Naive thymus-derived CD4-positive, alpha-beta T cell (primary cell): ENCODE measurements at regions not wholly inside any gene's neighbourhood (a gene's known extent, or its start where the extent isn't known, plus 50 kb on each side); places are given as distances from the start of the nearest gene placed in this dataset.
"Not testable (repeated sequence)": the region's sequence is repeated elsewhere in the genome, so short reads cannot be mapped to it uniquely, and the experiment has no call there.

Experiments
- ATAC-seq: fragments of 150-1000 bp; cut with Tn5 transposase; 2 replicates; pipeline ENCODE4 v1.10.0; 2021; ENCODE audit warnings: mild to moderate bottlenecking, moderate library complexity
- CTCF ChIA-PET: fragments of 350-600 bp; sonication (Branson Sonifier 250); formaldehyde crosslinking; loops from one replicate; lab custom pipeline; 2021; ENCODE audit warnings: antibody characterized with exemption; lab: Charles Lee
- POLR2A ChIA-PET: fragments of 350-600 bp; sonication (Branson Sonifier 250); formaldehyde crosslinking; loops from one replicate; lab custom pipeline; 2021; ENCODE audit warnings: antibody characterized with exemption, inconsistent platforms; lab: Charles Lee
- DNase-seq, 9 donors: peaks; one replicate each; pipeline versions ENCODE4 v3.0.0 to v3.0.0-alpha.2; 2020 to 2022; ENCODE audit warnings: mixed read lengths in 1 of 9
- H3K27ac ChIP-seq: one replicate; pipeline ENCODE4 v1.7.0; 2013; ENCODE audit warnings: mild to moderate bottlenecking, low read depth, low read length, moderate library complexity
- H3K27me3 ChIP-seq, 2 donors: one replicate each; pipeline ENCODE4 v1.7.0; 2013; ENCODE audit warnings: low read length in 2 of 2, mild to moderate bottlenecking in 2 of 2, moderate library complexity in 2 of 2; ENCODE audit not compliant: control insufficient read depth in 2 of 2, insufficient read depth in 2 of 2
- H3K36me3 ChIP-seq, 3 experiments: 1 replicate in 2 of 3; 2 replicates in 1 of 3; pipeline ENCODE4 v1.7.0; 2013; ENCODE audit warnings: low read length in 3 of 3, mild to moderate bottlenecking in 3 of 3, moderate library complexity in 1 of 3; ENCODE audit not compliant: insufficient read depth in 3 of 3, control insufficient read depth in 2 of 3
- H3K4me1 ChIP-seq, 2 donors: one replicate each; pipeline ENCODE4 v1.7.0; 2013; ENCODE audit warnings: low read length in 2 of 2, mild to moderate bottlenecking in 2 of 2, moderate library complexity in 1 of 2; ENCODE audit not compliant: control insufficient read depth in 2 of 2, insufficient read depth in 2 of 2
- H3K4me3 ChIP-seq: 2 replicates; pipeline ENCODE4 v1.7.0; 2013; ENCODE audit warnings: mild to moderate bottlenecking, low read length
- H3K9me3 ChIP-seq, 3 experiments: 1 replicate in 2 of 3; 2 replicates in 1 of 3; pipeline ENCODE4 v1.7.0; 2013; ENCODE audit warnings: low read length in 3 of 3; ENCODE audit not compliant: control insufficient read depth in 2 of 3
- H3K27ac Mint-ChIP-seq, 9 donors: one replicate each; pipeline ENCODE4 v1.8.0; 2020 to 2022; ENCODE audit warnings: mixed read lengths in 9 of 9, mild to moderate bottlenecking in 8 of 9, moderate library complexity in 5 of 9, inconsistent platforms in 2 of 9
- H3K27me3 Mint-ChIP-seq, 5 donors: one replicate each; pipeline ENCODE4 v1.8.0; 2021 to 2022; ENCODE audit warnings: mixed read lengths in 5 of 5, mild to moderate bottlenecking in 1 of 5
- H3K36me3 Mint-ChIP-seq, 5 donors: one replicate each; pipeline ENCODE4 v1.8.0; 2020 to 2022; ENCODE audit warnings: mixed read lengths in 5 of 5, mild to moderate bottlenecking in 3 of 5, inconsistent platforms in 1 of 5
- H3K4me1 Mint-ChIP-seq, 7 donors: one replicate each; pipeline ENCODE4 v1.8.0; 2020 to 2022; ENCODE audit warnings: mixed read lengths in 7 of 7, mild to moderate bottlenecking in 3 of 7, inconsistent platforms in 1 of 7
- H3K4me3 Mint-ChIP-seq, 10 donors: one replicate each; pipeline ENCODE4 v1.8.0; 2020 to 2022; ENCODE audit warnings: mild to moderate bottlenecking in 10 of 10, mixed read lengths in 10 of 10, moderate library complexity in 6 of 10, inconsistent platforms in 2 of 10
- H3K9me3 Mint-ChIP-seq, 11 donors: one replicate each; pipeline ENCODE4 v1.8.0; 2020 to 2022; ENCODE audit warnings: mixed read lengths in 11 of 11, mild to moderate bottlenecking in 4 of 11, inconsistent platforms in 1 of 11, moderate library complexity in 1 of 11
- intact Hi-C, 2 donors: fragments of 100-400 bp; cut with micrococcal nuclease; formaldehyde crosslinking; loops; one replicate each; pipeline ENCODE4 v1.15.1; 2023

GRCh38 chr12:102314821-102315220 lies 117.2 kb upstream of the PMCH start:
- Mint-ChIP-seq H3K9me3 (peaks cover 0 to 5% (median 1%) of the 10 kb centered on the region in 11 donors), H3K27ac (no peak overlapping the region), H3K36me3 (no peaks in the 10 kb centered on the region), H3K27me3 (peaks cover 0 to 11% (median 5%) of the 10 kb centered on the region in 5 donors), H3K4me1 (no peaks in the 10 kb centered on the region), H3K4me3 (no peak overlapping the region)
- intact Hi-C loops, result no loop called here
- ChIA-PET POLR2A (interaction anchor here (0.7 kb wide), 1 partner anchor 51 kb away, joined by 3 read pairs; no protein-coding TSS in a partner anchor), CTCF (no interaction called here)
- Histone ChIP-seq H3K4me1 (no peaks in the 10 kb centered on the region), H3K4me3 (no peak overlapping the region), H3K9me3 (no peaks in the 10 kb centered on the region), H3K27ac (no peak overlapping the region), H3K27me3 (no peaks in the 10 kb centered on the region), H3K36me3 (no peaks in the 10 kb centered on the region)
- ATAC-seq (no peak), DNase-seq (no peak)

GRCh38 chr12:102313116-102313971 lies 115.7 kb upstream of the PMCH start:
- H3K4me1 ChIP-seq, H3K36me3 Mint-ChIP-seq, H3K27me3 Mint-ChIP-seq, H3K27me3 ChIP-seq, POLR2A ChIA-PET, H3K4me1 Mint-ChIP-seq, intact Hi-C loops, H3K27ac ChIP-seq, H3K36me3 ChIP-seq, H3K4me3 Mint-ChIP-seq, H3K27ac Mint-ChIP-seq, H3K9me3 Mint-ChIP-seq, ATAC-seq, DNase-seq, H3K4me3 ChIP-seq, H3K9me3 ChIP-seq, CTCF ChIA-PET: not testable (repeated sequence)

GRCh38 chr12:102305486-102305885 lies 107.9 kb upstream of the PMCH start:
- Mint-ChIP-seq H3K4me1 (peaks cover 0 to 14% (median 0%) of the 10 kb centered on the region in 7 donors), H3K9me3 (peaks cover 0 to 41% (median 11%) of the 10 kb centered on the region in 11 donors), H3K36me3 (peaks cover 0 to 1% (median 0%) of the 10 kb centered on the region in 5 donors), H3K27ac (no peak overlapping the region), H3K27me3 (peaks cover 0 to 4% (median 3%) of the 10 kb centered on the region in 5 donors), H3K4me3 (no peak overlapping the region)
- Histone ChIP-seq H3K27me3 (no peaks in the 10 kb centered on the region), H3K36me3 (no peaks in the 10 kb centered on the region), H3K9me3 (no peaks in the 10 kb centered on the region), H3K4me1 (no peaks in the 10 kb centered on the region), H3K4me3 (no peak overlapping the region), H3K27ac (no peak overlapping the region)
- POLR2A ChIA-PET, result no interaction called here
- intact Hi-C loops, result no loop called here
- ATAC-seq (no peak), DNase-seq (no peak)
- CTCF ChIA-PET, result no interaction called here

GRCh38 chr12:102304667-102305066 lies 107.0 kb upstream of the PMCH start:
- intact Hi-C loops, result loop anchor here in 1 of 2 donors (5.0 kb wide), 1 partner anchor 238 kb away; no protein-coding TSS in a partner anchor
- H3K4me3 ChIP-seq, H3K36me3 Mint-ChIP-seq, ATAC-seq, H3K27me3 ChIP-seq, H3K9me3 ChIP-seq, H3K4me3 Mint-ChIP-seq, H3K36me3 ChIP-seq, H3K27ac ChIP-seq, H3K27ac Mint-ChIP-seq, H3K4me1 ChIP-seq, POLR2A ChIA-PET, CTCF ChIA-PET, H3K27me3 Mint-ChIP-seq, DNase-seq: not testable (repeated sequence)
- Mint-ChIP-seq H3K4me1 (peaks cover 0 to 14% (median 0%) of the 10 kb centered on the region in 7 donors), H3K9me3 (peaks cover 0 to 42% (median 11%) of the 10 kb centered on the region in 11 donors)

- Mint-ChIP-seq H3K27me3 (peaks cover 0 to 15% (median 4%) of the 10 kb centered on the region in 5 donors), H3K27ac (no peak overlapping the region), H3K36me3 (peaks cover 0 to 1% (median 0%) of the 10 kb centered on the region in 5 donors), H3K4me1 (peaks cover 0 to 14% (median 0%) of the 10 kb centered on the region in 7 donors), H3K9me3 (peaks cover 0 to 41% (median 11%) of the 10 kb centered on the region in 11 donors), H3K4me3 (no peak overlapping the region)
- H3K4me1 ChIP-seq, result no peaks in the 10 kb centered on the region
- ChIA-PET POLR2A (no interaction called here), CTCF (no interaction called here)
- no peak overlapping the region for H3K27ac ChIP-seq
- no peak for DNase-seq
- no peaks in the 10 kb centered on the region for H3K27me3 ChIP-seq
- intact Hi-C loops, result loop anchor here in 1 of 2 donors (5.0 kb wide), 1 partner anchor 240 kb away; no protein-coding TSS in a partner anchor
- no peaks in the 10 kb centered on the region for H3K36me3 ChIP-seq
- H3K4me3 ChIP-seq, result no peak overlapping the region
- no peaks in the 10 kb centered on the region for H3K9me3 ChIP-seq
- ATAC-seq, result no peak
Observed at GRCh38 chr12:102302553-102302952, 104.9 kb upstream of the PMCH start.

- Histone ChIP-seq H3K27me3 (no peaks in the 10 kb centered on the region), H3K27ac (no peak overlapping the region), H3K36me3 (no peaks in the 10 kb centered on the region), H3K9me3 (no peaks in the 10 kb centered on the region), H3K4me3 (no peak overlapping the region), H3K4me1 (no peaks in the 10 kb centered on the region)
- intact Hi-C loops, result loop anchor here in 1 of 2 donors (1.0 to 5.0 kb wide), 5 partner anchors 131 to 467 kb away; no protein-coding TSS in a partner anchor
- H3K4me3 Mint-ChIP-seq, result no peak overlapping the region
- H3K27ac Mint-ChIP-seq, result no peak overlapping the region
- ChIA-PET POLR2A (no interaction called here), CTCF (no interaction called here)
- DNase-seq (no peak), ATAC-seq (no peak)
- H3K4me1 Mint-ChIP-seq, result peaks cover 0 to 14% (median 0%) of the 10 kb centered on the region in 7 donors
- H3K36me3 Mint-ChIP-seq, result peaks cover 0 to 1% (median 0%) of the 10 kb centered on the region in 5 donors
- peaks cover 0 to 24% (median 4%) of the 10 kb centered on the region in 5 donors for H3K27me3 Mint-ChIP-seq
- H3K9me3 Mint-ChIP-seq, result peaks cover 0 to 37% (median 11%) of the 10 kb centered on the region in 11 donors
Observed at GRCh38 chr12:102301547-102301946, 103.9 kb upstream of the PMCH start.
